GM19238 (cell line): ENCODE measurements at regions not wholly inside any gene's neighbourhood (a gene's known extent, or its start where the extent isn't known, plus 50 kb on each side); places are given as distances from the start of the nearest gene placed in this dataset.

Experiments
- DNase-seq: peaks from one replicate; pipeline ENCODE4 v3.0.0; 2011; ENCODE audit warnings: low spot score; ENCODE audit not compliant: insufficient read length

DNA sequence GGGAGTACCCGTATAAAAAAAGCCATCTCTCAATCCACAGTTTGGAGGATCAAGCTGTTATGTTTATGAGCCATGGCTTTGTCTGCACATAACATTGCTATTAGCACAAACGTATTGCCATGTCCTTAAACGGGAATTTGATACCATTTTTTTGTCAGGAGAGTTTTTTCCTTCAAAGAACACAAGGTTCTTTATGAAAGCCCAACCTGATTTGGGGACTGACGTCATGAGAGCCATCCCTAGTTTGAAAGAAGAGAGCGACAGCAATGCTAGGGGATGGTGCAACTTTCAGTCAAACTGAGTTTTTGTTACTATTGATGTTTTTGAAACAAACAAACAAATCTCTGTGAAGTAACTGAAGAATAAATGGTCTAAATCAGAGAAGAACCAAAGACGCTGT, 376.6 kb downstream of the EIPR1 start:
- DNase-seq, result no peak

DNA sequence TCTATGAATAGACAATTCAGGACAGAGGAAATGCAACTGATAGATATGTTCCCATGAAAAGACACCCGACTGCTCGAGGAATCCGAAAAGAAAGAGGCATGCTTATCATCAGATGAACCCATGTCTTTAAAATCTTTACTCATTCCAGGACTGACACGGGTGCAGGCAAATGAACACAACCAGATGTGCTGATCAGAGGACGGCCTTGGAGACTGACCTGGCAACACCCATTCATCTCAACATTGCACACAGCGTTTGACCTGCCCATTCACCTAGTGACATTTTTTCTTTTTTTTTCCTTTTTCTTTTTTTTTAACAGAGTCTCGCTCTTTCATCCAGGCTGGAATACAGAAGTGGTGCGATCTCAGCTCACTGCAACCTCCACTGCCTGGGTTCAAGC, 377.5 kb downstream of the EIPR1 start:
- no peak for DNase-seq

DNA sequence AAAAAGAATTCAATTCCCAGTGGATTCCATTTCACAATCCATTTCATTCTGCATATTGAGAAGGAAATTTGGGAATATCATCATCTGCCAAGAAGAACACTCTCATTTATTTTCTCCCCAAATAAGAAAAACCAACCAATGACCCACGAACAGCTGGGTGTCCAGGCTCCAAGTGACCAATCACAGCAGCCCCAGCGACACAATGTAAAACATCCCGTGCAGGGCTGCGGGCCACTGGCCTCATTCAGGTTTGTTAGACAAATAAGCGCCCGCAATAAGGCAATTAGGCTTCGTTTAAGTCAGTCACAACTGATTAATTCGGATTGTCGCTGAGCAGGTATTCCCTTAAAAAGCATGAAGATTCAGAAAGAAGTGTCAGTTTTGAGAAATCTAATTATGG, 378.6 kb downstream of the EIPR1 start:
- DNase-seq, result no peak

DNA sequence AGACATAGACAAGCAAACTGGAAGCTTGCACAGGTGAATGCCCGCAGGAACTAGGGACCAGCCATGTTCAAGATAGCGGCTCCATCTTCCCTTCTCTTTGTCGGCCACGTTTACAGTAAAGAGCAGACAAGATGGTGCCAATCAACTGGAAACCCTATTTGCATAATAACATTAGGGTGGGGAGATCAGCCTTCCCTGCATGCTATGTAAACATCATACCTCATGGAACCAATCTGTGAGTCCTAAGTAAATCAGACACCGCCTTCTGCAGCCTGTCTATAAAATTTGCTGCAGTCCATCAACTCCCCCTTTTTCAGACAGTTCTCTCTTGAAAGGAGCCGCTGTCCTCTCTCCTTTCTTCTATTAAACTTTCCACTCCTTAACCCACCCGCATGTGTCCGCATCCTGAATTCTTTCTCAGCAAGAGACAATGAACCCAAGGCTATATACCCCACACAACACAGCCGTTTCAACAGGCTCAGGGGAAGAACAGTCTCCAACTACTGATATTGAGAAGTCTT, 384.4 kb downstream of the EIPR1 start:
- DNase-seq, result no peak

DNA sequence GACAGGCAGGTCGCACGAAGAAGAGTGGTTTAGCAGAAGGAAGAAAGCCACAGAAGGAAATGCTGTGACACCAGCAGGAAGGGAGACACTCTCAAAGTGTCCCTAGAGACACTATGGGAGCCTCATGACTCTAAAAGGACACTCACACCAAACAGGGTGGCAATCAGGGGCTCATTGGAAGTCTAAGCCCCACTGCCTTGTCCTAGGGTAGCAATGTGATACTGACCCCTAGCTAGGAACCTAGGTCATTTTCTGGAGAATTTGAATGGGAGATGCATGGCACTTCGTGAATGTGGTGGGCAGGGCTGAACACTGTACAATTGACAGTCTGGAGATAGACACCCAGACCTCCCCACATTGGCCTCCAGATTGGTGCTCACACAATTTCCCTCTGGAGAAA, 385.0 kb downstream of the EIPR1 start:
- DNase-seq, result no peak

DNA sequence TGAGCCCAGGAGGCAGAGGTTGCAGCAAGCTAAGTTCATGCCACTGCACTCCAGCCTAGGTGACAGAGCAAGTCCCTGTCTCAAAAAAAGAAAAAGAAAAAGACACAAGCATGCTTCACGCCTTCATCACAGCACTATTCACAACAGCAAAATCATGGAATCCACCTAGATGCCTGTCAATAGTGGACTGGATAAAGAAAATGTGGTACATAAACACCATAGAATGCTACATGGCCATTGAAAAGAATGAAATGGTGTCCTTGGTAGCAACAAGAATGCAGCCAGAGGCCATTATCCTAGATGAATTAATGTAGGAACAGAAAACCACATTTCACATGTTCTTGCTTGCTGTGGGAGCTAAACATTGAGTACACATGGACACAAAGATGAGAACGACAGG, 392.6 kb downstream of the EIPR1 start:
- no peak for DNase-seq

DNA sequence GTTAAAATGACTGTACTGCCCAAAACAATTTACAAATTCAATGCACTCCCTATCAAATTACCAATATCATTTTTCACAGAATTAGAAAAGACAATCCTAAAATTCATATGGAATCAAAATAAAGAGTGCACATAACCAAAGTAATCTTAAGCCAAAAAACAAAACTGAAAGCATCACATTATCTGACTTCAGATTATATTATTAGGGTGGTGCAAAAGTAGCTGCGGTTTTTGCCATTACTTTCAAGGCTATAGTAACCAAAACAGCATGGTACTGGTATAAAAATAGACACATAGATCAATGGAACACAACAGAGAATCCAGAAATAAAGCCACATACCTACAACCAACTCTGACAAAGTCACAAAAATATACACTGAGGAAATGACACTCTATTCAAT, 396.6 kb downstream of the EIPR1 start:
- no peak for DNase-seq

DNA sequence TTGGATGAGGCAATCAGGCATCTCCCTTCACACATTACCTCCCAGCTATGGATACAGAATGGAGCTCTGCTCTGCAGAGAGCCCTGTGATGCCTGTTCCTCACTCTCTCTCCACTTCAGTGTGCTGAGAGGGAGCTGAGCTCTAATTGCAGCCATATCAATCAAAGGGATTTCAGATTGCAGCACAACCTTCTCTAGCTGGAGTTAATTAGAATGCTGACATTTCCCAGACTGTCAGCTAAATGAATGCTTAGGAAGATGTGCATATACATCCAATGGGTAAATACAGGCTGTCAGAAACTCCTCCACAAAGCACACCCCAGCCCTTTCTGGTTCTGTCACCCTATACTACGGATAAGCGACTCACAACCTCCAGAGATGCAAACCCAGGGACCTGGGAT, 402.6 kb downstream of the EIPR1 start:
- no peak for DNase-seq

DNA sequence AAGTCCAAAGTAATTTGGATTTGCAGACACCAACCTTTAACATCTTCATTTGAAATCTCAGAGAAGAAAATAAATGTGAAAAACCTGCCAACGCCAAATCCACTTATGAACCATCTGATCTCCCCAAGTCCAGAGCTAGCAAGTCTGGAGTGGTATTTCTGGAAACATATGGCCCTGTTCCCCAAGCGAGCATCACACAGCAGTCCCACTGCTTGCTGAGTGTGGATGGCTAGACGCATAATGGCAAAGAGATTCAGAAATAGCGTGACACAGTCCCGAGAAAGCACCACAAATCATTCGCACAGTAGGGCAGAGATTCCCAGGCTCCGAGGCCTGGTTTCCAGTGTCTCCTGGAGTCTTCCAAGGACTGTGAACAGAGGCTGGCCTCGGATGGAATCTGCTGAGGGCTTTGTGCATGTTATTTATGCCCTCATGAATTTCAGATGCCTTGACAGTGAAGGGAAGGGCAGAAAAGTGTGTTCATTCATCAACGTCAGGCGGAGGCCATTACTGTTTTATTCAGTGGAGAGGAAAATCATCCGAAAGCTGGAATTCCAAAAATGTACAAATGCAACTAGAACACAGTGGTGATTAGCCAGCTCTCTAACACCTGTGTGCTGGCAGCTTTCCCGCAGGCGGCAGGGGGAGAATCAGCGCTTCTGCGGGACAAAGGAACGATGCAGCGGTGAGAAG, 417.0 kb downstream of the EIPR1 start:
- no peak for DNase-seq

DNA sequence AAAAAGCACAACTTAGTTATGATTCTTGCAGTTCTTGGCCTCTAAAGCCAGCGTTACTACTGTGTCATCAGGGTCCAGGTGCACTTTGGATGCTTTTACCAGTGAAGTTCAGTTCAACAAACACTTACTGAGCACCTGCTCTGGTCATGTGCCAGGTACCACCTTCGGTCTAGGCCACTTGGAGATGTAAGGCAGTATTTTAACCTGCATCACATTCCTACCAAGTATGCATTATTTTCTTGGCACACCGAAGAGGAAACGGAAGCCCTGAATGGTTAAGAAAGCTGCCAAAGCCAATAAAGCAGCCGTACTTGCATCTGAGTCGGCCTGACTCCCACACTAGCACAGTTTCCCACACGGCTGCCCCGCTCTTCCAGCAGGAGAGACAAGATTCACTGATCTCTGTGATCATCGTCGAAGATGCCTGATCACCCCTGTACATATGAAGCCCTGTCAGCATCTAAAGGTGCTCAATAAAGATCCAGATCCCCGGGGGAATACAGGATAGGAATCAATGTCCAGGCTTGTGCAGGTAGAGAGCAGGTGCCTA, 427.1 kb downstream of the EIPR1 start:
- no peak for DNase-seq

DNA sequence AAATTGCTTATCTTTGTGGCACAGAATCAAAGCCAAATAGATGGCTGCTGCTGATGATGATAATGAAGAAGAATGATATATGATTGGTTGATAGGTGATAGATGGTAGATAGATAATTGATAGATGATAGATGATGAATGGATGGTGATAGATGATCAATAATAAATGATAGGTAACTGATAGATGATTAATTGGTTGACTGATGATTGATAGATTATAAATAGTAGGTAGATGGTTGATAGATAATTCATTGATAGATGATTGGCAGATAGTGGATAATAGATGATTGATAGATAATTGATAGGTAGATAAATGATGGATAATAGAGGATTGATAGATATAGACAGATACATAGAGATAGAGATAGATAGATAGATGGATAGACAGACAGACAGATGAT, 430.2 kb downstream of the EIPR1 start:
- DNase-seq, result no peak

DNA sequence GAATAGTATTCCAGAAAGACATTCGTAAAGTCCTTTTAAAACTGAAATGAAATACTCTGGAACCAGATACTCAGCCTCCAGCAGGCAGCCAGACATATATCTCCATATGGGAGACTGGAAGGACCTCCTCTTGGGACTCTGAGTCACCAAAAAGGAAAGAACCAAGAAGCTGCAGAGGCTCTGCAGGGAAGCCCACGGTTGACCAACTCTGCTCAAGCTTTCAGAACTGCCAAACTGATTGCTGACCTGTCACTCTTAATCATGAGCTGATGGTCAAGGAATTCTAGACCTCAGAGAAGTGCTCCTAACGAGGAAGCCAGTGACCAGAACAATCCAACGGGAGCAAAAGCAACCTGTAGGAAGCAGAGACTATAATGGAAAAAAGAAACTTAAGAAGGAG, 434.7 kb downstream of the EIPR1 start:
- DNase-seq, result no peak

DNA sequence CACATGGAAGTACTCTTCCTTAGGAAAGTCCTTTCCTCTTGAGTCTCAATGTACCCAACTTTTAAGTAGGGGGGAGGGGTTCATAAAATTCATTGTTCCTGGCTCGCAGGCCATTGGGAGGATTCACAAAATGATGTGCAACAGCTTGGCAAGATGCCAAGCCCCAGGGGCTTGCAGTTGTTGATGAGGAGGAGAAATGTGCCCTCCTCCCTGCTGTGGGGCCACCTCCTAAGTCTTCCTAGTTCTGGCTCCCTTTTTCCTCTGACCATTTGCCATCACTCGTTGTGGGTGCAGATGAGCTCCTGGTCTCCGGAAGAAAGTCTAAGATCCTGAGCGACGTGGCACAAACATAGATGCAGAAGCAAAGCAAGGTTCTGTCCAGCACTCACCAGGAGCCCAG, 435.4 kb downstream of the EIPR1 start:
- DNase-seq, result no peak

DNA sequence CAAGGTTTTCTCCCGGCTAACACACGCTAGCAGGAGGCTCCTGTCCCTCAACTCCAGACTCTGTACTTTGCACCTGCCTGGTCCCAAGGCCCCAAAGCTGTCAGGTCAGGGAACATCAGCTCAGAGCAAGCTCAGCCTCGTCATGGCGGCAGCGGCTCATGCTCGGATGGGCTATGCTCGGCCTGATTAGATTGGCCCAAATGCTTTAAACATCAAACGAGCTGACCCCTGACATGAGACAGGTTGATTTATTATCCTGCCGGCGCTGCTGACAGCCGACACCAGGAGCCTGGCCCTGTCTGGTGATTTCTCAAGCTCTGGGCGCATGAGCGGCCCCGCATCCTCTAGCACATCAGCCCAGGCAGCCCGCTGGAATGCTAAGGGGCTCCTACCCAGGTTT, 436.4 kb downstream of the EIPR1 start:
- no peak for DNase-seq

DNA sequence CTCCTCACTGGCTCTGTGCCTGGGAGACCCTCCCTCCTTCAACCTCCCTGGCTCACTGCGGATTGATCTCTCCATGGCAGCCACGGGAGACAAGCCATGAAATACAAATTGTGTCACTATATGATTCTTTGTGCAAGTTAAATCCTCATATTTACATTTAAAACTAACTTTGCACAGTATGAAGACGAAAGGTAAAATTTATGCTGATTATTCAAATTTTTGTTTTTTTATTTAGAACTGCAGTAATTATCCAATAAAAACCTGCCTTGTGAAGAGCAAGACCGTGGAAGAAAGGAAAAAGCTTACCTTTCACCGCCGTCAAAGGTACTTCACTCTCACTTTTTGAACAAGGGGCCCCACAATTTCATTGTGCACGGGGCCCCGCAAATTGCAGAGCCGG, 436.9 kb downstream of the EIPR1 start:
- DNase-seq, result no peak

DNA sequence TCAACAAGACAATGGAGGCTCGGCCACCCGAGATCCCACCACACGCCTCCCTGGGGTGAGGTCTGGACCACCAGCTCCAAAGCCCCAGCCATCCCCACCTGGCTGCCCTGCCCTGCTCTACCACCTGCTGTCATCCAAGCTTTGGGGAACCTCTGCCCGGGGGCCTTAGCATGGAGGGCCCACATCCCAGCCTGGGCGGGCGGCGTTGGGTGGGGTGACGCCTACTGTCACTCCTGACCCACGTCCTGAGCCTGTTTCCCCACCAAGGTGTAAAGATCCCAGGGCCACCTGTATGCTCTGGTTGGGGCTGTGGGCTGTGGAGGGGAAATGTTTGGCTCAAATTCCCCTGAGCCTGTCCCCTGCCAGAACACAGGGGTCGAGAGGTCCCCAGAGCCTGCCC, 437.6 kb downstream of the EIPR1 start:
- DNase-seq, result no peak

DNA sequence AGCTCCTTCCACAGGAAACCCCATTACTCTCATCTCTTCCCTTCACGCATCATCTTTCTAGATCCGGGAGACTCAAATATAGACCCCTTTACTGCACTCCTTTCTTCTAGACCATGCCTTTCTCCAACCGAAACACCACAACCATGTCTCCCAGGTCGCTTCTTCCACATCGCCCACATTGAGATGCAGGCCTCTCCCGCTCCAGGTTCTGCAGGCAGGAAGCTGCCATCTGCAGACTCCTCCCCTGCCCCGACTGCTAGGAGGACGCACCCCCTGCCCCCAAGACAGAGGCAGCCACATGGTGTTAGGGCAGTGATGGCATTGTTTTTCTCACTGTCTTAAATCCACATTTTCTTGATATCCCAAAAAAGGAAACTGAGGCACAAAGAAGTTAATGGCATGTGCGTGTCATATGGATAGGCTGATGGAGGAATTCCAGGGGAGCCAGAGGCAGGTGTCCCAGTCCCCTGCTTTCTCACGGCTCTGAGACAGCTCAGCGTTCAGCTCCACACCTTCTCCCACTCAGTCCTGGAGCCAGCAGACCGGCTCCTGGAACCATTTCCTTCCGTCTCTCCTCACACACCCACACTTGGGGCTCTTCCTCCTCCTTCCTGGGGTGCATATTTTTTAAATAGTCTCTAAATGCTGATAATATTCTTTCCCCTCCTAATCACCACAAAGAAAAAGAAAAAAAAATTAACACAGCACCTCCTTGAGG, 438.4 kb downstream of the EIPR1 start:
- no peak for DNase-seq

DNA sequence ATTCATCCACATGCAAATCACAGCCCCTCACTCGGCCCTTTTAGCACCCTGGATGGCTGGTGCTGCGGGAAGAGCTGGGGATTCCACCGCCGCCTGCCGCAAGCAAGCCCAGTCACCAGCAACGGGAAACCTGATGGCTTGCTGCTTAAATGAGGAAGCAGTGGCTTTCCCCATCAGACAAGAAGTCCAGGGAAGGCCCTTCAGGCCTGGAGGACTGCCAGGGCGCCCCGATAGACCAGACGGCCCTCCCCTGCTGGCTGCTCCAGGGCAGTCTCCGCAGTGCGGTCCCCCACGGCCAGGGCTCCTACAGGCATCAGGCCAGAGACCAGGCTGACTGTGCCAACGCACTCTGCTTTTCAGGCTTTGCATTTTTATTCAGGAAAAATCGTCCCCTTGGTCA, 439.1 kb downstream of the EIPR1 start:
- no peak for DNase-seq

DNA sequence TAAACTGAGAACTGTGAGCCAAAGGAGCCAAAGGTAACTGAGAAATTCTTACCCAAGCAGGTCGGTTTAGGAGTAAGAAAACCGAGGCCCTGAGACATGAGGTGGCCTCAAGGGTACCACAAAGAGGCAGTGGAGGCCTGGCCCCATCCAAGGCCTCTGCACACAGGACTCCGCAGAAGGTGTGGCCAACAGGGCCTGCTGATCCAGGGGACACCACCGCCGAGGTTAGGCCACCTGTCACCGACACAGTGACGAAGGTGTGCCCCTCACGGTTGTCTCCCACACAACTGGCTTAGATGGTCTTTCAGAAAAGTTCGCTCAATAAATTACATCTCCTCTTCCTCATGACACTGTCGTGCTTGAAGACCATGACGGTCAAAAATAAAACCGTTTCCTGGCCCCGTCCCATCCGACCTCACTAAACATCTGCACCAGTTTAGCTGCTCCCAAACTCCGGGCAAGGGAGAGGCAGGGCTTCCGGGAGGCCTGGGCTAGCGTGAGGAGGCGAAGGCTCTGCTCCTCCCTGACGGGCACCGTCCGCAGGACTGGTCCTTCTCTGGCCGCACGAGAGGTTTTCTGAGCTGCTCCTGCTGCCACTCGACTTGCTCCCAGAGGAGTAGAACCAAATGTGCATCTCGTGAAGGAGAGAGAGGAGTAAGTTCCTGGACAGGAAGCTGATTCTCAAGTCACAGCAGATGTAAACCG, 442.0 kb downstream of the EIPR1 start:
- DNase-seq, result no peak

DNA sequence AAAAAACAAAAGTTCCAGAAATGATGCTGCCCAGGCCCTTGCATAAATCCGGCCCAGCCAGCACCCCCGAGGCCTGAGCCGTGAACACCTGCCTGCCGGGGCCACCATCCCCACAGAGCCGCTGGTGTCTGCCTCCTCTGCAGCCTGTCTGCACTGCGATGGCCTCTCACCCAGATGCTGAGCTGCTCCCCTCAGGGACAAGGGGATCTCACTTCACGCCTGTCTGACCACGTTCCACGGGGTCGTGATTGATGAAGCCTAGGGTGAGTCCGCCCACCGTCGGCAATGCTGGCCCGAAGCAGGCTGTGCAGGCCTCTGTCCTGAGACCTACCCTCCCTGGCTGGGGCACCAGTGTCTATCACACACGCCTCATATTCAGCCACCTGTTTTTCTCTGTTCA, 444.2 kb downstream of the EIPR1 start:
- DNase-seq, result no peak

DNA sequence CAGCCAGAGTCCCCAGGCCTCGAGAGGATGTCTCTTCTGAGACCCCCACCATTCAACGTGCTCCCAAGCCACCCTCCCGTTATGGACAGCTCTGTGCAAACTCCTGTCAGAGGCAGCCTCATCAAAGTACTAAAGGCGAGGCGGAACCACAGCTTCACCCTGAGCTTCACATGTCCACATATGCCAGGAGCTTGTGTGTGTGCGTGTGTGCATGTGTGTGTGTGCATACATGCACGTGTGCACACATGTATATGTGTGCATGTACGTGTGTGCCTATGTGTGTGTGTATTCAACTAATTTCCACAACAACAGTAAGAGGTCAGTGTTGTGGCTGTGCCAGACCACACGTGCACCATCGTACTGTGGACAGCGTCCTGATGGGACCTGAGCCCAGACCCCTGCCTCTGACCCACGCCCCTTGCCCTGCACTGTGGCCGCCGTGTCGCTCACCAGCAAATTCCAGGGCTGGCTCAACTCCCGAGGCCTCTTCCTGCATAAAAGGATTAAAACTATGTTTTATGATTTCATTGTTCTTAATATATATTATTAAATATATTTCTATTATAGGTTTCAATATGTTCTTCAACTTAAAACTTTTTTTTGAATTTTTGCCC, 444.8 kb downstream of the EIPR1 start:
- DNase-seq, result no peak

DNA sequence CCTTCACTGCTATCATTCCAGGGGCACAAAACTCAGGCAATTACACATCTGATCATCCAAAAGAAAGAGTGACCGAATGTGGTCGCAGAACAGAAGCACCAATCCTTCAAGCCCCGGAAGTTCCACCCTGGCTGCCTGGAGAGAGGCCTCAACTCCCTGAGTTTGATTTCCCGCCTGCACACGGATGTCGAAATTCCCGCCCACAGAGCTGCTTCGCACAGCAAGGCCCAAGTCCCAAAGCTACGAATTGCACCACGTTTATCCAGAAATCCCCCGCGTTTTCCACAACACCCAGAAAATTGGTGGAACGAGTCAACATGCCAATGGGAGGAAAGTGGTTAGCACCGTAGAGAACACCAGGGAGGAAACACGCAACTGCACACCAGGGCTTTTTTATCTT, 445.4 kb downstream of the EIPR1 start:
- no peak for DNase-seq
